ENCODE measurements at regions not wholly inside any gene's neighbourhood (a gene's known extent, or its start where the extent isn't known, plus 50 kb on each side); places are given as distances from the start of the nearest gene placed in this dataset.

- 70 to 77% (median 74%) methylated on average over 2 of the region's 2 CpGs for WGBS, 3 donors
Observed at GRCh38 chr18:33959609-33960008, 265.1 kb downstream of the NOL4 start.

GRCh38 chr18:33957707-33958106, 267.0 kb downstream of the NOL4 start:
- DNase-seq, result no peak
- TF ChIP-seq CTCF (IDR thresholded peaks at IDR 0.05) (no peak), POLR2A (IDR thresholded peaks at IDR 0.05) (no peak), EP300 (IDR thresholded peaks at IDR 0.05) (no peak)
- no peaks in the 10 kb centered on the region for H3K27me3 ChIP-seq
- WGBS, 3 donors, result 75 to 91% (median 78%) methylated on average over 5 of the region's 5 CpGs
- no peaks in the 10 kb centered on the region for H3K36me3 ChIP-seq
- intact Hi-C loops (cut with DNase I), result no loop called here
- no peak overlapping the region for H3K27ac ChIP-seq
- no peaks in the 10 kb centered on the region for H3K9me3 ChIP-seq
- no peak overlapping the region for H3K4me3 ChIP-seq
- no peaks in the 10 kb centered on the region for H3K4me1 ChIP-seq (ENCODE audit: insufficient read depth)

More at GRCh38 chr18:33959609-33960008, 265.1 kb downstream of the NOL4 start:
- no peaks in the 10 kb centered on the region for H3K27me3 ChIP-seq
- intact Hi-C loops (cut with DNase I), result no loop called here
- no peaks in the 10 kb centered on the region for H3K36me3 ChIP-seq
- TF ChIP-seq EP300 (IDR thresholded peaks at IDR 0.05) (no peak), POLR2A (IDR thresholded peaks at IDR 0.05) (no peak), CTCF (IDR thresholded peaks at IDR 0.05) (no peak)
- H3K4me1 ChIP-seq (ENCODE audit: insufficient read depth), result no peaks in the 10 kb centered on the region
- no peaks in the 10 kb centered on the region for H3K9me3 ChIP-seq
- H3K4me3 ChIP-seq, result no peak overlapping the region
- H3K27ac ChIP-seq, result no peak overlapping the region
- DNase-seq, result no peak

- Histone ChIP-seq H3K27ac (no peak overlapping the region), H3K36me3 (no peaks in the 10 kb centered on the region), H3K27me3 (no peaks in the 10 kb centered on the region), H3K4me1 (ENCODE audit: insufficient read depth) (no peaks in the 10 kb centered on the region), H3K9me3 (no peaks in the 10 kb centered on the region), H3K4me3 (no peak overlapping the region)
- 46 to 71% (median 57%) methylated on average over 1 of the region's 1 CpG for WGBS, 3 donors
- no peak for DNase-seq
- no peak for TF ChIP-seq POLR2A (IDR thresholded peaks at IDR 0.05)
- no peak for TF ChIP-seq EP300 (IDR thresholded peaks at IDR 0.05)
- TF ChIP-seq CTCF (IDR thresholded peaks at IDR 0.05), result no peak
- intact Hi-C loops (cut with DNase I), result no loop called here
Observed at GRCh38 chr18:33951031-33951430, 273.7 kb downstream of the NOL4 start.

- intact Hi-C loops (cut with DNase I), result no loop called here
- Histone ChIP-seq H3K27ac (no peak overlapping the region), H3K36me3 (no peaks in the 10 kb centered on the region), H3K27me3 (no peaks in the 10 kb centered on the region), H3K9me3 (no peaks in the 10 kb centered on the region), H3K4me3 (no peak overlapping the region), H3K4me1 (ENCODE audit: insufficient read depth) (no peaks in the 10 kb centered on the region)
- no peak for DNase-seq
- no peak for TF ChIP-seq EP300 (IDR thresholded peaks at IDR 0.05)
- no peak for TF ChIP-seq CTCF (IDR thresholded peaks at IDR 0.05)
- no peak for TF ChIP-seq POLR2A (IDR thresholded peaks at IDR 0.05)
- WGBS, 3 donors, result 88 to 94% (median 89%) methylated on average over 1 of the region's 1 CpG
Observed at GRCh38 chr18:33946336-33946735, 278.4 kb downstream of the NOL4 start.

- H3K27me3 ChIP-seq, result no peaks in the 10 kb centered on the region
- no peak overlapping the region for H3K4me3 ChIP-seq
- no peak overlapping the region for H3K27ac ChIP-seq
- no peaks in the 10 kb centered on the region for H3K36me3 ChIP-seq
- H3K4me1 ChIP-seq (ENCODE audit: insufficient read depth), result no peaks in the 10 kb centered on the region
- no peak for DNase-seq
- H3K9me3 ChIP-seq, result no peaks in the 10 kb centered on the region
- TF ChIP-seq EP300 (IDR thresholded peaks at IDR 0.05) (no peak), POLR2A (IDR thresholded peaks at IDR 0.05) (no peak), CTCF (IDR thresholded peaks at IDR 0.05) (no peak)
- intact Hi-C loops (cut with DNase I), result no loop called here
Observed at GRCh38 chr18:33944493-33944892, 280.2 kb downstream of the NOL4 start.

All from ovary (tissue), 7 donors.